GM12878 (cell line): ENCODE measurements at regions not wholly inside any gene's neighbourhood (a gene's known extent, or its start where the extent isn't known, plus 50 kb on each side); places are given as distances from the start of the nearest gene placed in this dataset.

Source experiments
- SIN3A ChIP-seq: IDR thresholded peaks from 2 replicates; pipeline ENCODE4 v1.6.1; 2012; ENCODE audit warnings: low read depth, low read length, improper control_type of control experiment
- STAT1 ChIP-seq: fragments of 450-650 bp; conservative IDR thresholded peaks from 2 replicates; pipeline ENCODE4 v1.6.1; 2014; ENCODE audit warnings: antibody characterized with exemption, mild to moderate bottlenecking
- ZBED1 ChIP-seq: IDR thresholded peaks from 2 replicates; pipeline ENCODE4 v1.6.1; 2016; ENCODE audit warnings: borderline replicate concordance
- TF ChIP-seq, protein P1 (sequence below): fragments of 150-350 bp; IDR thresholded peaks from 2 replicates; pipeline ENCODE4 v1.6.1; 2014; ENCODE audit warnings: mild to moderate bottlenecking, low read depth, low read length
- TF ChIP-seq, protein P2 (sequence below): fragments of 450-650 bp; IDR thresholded peaks from 2 replicates; pipeline ENCODE4 v1.6.1; 2018; ENCODE audit warnings: mild to moderate bottlenecking, low read depth, moderate library complexity; ENCODE audit not compliant: partially characterized antibody
- TF ChIP-seq, protein P3 (sequence below): fragments of 450-650 bp; conservative IDR thresholded peaks from 2 replicates; pipeline ENCODE4 v1.6.1; 2017; ENCODE audit warnings: mild to moderate bottlenecking, moderate library complexity
- TF ChIP-seq, protein P4 (sequence below): IDR thresholded peaks from 2 replicates; pipeline ENCODE4 v1.6.1; 2011; ENCODE audit warnings: mild to moderate bottlenecking, low read depth, low read length, moderate library complexity; ENCODE audit not compliant: insufficient replicate concordance

DNA sequence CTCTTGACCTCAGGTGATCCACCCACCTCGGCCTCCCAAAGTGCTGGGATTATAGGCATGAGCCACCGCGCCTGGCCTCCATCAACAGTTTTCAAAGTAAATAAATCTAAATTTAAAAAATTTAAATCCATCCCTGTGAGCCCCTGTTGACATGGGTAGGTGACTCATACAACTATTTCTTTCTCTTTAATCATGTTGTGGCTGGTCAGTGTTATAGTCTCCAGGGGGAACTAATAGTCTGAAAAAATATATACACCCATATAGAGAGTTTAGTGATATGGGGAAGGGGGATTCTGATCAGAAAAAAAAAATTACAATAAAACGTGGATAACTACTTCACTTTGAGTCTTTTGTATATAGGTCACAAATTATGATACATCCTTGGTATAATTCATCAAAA lies 159.2 kb downstream of the ZNF608 start (continued):
- TF ChIP-seq ZBED1 (no peak), SIN3A (no peak), STAT1 (no peak)
- TF ChIP-seq, protein P1, sequence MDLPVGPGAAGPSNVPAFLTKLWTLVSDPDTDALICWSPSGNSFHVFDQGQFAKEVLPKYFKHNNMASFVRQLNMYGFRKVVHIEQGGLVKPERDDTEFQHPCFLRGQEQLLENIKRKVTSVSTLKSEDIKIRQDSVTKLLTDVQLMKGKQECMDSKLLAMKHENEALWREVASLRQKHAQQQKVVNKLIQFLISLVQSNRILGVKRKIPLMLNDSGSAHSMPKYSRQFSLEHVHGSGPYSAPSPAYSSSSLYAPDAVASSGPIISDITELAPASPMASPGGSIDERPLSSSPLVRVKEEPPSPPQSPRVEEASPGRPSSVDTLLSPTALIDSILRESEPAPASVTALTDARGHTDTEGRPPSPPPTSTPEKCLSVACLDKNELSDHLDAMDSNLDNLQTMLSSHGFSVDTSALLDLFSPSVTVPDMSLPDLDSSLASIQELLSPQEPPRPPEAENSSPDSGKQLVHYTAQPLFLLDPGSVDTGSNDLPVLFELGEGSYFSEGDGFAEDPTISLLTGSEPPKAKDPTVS, result no peak
- TF ChIP-seq, protein P2, sequence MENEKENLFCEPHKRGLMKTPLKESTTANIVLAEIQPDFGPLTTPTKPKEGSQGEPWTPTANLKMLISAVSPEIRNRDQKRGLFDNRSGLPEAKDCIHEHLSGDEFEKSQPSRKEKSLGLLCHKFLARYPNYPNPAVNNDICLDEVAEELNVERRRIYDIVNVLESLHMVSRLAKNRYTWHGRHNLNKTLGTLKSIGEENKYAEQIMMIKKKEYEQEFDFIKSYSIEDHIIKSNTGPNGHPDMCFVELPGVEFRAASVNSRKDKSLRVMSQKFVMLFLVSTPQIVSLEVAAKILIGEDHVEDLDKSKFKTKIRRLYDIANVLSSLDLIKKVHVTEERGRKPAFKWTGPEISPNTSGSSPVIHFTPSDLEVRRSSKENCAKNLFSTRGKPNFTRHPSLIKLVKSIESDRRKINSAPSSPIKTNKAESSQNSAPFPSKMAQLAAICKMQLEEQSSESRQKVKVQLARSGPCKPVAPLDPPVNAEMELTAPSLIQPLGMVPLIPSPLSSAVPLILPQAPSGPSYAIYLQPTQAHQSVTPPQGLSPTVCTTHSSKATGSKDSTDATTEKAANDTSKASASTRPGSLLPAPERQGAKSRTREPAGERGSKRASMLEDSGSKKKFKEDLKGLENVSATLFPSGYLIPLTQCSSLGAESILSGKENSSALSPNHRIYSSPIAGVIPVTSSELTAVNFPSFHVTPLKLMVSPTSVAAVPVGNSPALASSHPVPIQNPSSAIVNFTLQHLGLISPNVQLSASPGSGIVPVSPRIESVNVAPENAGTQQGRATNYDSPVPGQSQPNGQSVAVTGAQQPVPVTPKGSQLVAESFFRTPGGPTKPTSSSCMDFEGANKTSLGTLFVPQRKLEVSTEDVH, result no peak
- TF ChIP-seq, protein P3, sequence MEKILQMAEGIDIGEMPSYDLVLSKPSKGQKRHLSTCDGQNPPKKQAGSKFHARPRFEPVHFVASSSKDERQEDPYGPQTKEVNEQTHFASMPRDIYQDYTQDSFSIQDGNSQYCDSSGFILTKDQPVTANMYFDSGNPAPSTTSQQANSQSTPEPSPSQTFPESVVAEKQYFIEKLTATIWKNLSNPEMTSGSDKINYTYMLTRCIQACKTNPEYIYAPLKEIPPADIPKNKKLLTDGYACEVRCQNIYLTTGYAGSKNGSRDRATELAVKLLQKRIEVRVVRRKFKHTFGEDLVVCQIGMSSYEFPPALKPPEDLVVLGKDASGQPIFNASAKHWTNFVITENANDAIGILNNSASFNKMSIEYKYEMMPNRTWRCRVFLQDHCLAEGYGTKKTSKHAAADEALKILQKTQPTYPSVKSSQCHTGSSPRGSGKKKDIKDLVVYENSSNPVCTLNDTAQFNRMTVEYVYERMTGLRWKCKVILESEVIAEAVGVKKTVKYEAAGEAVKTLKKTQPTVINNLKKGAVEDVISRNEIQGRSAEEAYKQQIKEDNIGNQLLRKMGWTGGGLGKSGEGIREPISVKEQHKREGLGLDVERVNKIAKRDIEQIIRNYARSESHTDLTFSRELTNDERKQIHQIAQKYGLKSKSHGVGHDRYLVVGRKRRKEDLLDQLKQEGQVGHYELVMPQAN, result no peak
- TF ChIP-seq, protein P4, sequence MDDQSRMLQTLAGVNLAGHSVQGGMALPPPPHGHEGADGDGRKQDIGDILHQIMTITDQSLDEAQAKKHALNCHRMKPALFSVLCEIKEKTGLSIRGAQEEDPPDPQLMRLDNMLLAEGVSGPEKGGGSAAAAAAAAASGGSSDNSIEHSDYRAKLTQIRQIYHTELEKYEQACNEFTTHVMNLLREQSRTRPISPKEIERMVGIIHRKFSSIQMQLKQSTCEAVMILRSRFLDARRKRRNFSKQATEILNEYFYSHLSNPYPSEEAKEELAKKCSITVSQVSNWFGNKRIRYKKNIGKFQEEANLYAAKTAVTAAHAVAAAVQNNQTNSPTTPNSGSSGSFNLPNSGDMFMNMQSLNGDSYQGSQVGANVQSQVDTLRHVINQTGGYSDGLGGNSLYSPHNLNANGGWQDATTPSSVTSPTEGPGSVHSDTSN, result no peak
